ENCODE measurements at regions not wholly inside any gene's neighbourhood (a gene's known extent, or its start where the extent isn't known, plus 50 kb on each side); places are given as distances from the start of the nearest gene placed in this dataset.

DNA sequence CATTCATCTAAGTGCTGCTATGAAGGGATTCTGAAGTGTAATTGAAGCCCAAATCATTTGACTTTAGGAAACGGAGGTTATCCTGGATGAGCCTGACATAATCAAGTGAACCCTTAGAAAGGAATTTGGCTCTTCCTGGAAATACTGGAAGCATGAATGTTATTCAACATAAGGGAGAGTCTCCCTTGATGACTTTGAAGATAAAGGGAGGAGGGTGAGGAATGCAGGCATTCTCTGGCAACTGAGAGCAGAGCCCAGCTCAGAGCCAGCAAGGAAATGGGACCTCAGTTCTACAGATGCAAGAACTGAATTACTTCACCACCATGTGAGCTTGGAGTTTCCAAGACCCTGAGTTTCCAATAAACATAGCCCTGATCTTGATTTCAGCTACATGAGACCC lies 168.2 kb downstream of the DLL1 start:
- no peak for DNase-seq (ENCODE audit: low read depth in 3 of 3, low spot score in 2 of 3)

GRCh38 chr6:170117111-170117972 lies 173.5 kb downstream of the DLL1 start:
- no peak for DNase-seq (ENCODE audit: low read depth in 3 of 3, low spot score in 2 of 3)

DNA sequence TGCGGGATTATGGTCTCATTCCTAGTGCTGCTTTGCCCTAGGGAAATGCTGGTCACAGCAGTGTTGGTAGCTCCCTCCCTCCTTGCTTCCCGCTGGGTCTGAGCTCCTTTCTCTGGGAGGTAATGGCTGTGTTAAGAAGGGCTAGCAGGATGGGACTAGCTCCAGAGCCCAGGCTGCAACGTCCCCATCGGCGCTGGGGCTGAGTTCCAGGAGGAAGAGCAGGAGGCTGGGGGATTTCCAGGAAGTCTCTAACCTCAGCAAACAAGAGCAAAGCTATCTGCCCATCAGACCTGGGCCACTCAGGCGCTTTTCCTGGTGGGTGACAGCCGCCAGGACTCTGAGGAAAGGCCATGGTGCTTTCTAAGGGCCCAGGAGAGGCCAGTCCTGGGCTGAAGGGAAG lies 174.2 kb downstream of the DLL1 start:
- DNase-seq (ENCODE audit: low read depth in 3 of 3, low spot score in 2 of 3), result no peak

DNA sequence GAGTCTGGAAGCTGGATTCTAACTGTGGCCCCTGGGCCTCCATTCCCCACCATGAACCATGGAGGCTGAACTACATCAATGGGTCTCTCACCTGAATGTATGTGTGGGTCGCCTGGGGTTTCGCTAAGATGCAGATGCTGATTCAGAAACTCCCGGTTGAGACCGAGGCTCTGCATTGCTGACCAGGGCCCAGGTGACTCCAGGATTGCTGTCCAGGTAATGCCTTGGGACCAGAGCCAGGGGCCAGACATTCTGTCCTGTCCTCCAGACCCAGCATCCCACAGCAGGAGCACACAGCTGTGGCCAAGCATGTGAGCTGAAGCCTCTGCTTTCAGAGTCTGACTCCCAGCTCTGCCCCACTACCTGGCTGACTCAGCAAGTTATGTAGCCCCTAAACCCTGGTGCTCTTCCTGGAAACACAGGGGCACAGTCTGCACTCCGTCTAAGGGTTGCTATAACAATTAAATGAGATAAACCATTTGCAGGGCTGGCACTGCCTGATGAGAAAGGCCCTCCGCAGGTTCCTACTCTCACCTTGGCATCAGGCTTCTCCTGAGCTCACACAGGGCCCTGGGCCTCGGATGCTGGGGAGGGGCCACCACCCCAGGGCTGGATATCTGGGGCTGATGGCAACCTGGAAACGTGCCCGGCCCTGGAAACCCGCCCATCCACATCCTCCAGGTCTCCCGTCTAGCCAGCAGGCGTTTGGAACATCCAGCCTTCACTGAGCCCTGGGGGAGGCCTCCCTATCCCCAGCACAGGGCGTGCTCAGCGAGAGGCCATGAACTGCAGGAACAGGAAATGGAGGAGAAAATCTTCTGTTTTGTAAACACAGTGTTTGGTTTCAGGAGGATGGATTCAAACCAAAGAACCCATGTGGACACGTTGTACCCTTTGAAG lies 175.7 kb downstream of the DLL1 start:
- no peak for DNase-seq (ENCODE audit: low read depth in 3 of 3, low spot score in 2 of 3)

DNA sequence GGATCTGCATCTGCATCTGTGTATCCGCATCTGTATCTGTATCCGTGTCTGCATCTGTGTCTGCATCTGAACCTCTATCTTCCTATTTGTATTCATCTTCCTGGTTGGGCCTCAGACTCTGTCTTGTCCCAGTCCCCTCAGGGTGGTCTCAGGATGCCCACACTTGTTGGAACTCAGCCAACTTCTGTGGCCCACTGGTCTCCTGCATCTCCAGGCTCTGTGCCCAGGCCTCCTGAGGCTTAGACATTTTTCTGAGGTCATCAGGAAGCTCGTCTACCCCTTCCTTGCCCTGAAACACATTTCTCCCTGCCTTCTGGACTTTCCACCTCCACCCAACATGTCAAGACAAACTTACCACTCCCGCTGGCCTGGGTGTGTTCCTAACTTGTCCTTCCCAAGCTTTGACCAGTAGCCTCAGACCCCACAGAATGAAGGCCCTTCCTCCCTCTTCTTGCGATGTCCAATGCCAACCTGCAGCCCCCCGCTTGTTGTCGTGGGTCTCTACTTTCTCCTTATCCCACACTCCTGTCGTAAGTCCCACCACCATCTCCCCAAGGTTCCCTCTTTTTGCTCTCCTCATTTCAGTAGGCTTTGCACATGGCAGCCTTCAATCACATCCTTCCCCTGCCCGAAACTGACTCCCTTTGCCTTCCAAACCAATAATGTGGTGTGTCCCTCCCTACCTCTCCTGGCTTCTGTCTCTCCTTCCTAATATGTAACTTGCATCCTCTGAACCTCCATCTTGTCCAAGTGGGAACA lies 176.5 kb downstream of the DLL1 start:
- DNase-seq (ENCODE audit: low read depth in 3 of 3, low spot score in 2 of 3), result no peak

- DNase-seq (ENCODE audit: low read depth in 3 of 3, low spot score in 2 of 3), result no peak
Observed at GRCh38 chr6:170113141-170113540, 177.7 kb downstream of the DLL1 start.

- DNase-seq (ENCODE audit: low read depth in 3 of 3, low spot score in 2 of 3), result no peak
Observed at GRCh38 chr6:170112583-170112860, 178.4 kb downstream of the DLL1 start.

- DNase-seq (ENCODE audit: low read depth in 3 of 3, low spot score in 2 of 3), result no peak
Observed at GRCh38 chr6:170111816-170112582, 178.9 kb downstream of the DLL1 start.

- no peak for DNase-seq (ENCODE audit: low read depth in 3 of 3, low spot score in 2 of 3)
Observed at GRCh38 chr6:170111141-170111664, 179.7 kb downstream of the DLL1 start.

GRCh38 chr6:170110201-170111140 lies 180.4 kb downstream of the DLL1 start:
- DNase-seq (ENCODE audit: low read depth in 3 of 3, low spot score in 2 of 3), result no peak

GRCh38 chr6:170108890-170109587 lies 181.8 kb downstream of the DLL1 start:
- no peak for DNase-seq (ENCODE audit: low read depth in 3 of 3, low spot score in 2 of 3)

DNA sequence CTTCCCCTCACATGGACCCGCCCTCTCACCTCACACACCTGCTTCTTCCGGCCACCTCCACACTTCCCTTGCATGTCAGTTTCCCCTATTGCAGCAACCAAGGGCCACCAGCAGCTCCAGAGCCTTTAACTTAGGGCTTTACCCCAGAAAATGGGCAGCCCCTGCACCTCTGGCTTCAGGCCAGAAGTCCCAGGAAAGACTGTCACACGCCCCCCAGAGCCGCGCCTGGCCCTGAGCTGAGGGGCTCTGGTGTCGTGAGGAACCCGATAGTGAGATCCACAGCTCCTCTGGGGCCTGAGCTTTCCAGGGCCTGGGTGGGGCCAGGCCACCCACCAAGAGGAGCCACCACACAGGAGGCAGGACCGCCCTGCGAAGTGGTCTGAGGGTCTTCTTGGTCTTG lies 182.4 kb downstream of the DLL1 start:
- DNase-seq (ENCODE audit: low read depth in 3 of 3, low spot score in 2 of 3), result no peak

DNA sequence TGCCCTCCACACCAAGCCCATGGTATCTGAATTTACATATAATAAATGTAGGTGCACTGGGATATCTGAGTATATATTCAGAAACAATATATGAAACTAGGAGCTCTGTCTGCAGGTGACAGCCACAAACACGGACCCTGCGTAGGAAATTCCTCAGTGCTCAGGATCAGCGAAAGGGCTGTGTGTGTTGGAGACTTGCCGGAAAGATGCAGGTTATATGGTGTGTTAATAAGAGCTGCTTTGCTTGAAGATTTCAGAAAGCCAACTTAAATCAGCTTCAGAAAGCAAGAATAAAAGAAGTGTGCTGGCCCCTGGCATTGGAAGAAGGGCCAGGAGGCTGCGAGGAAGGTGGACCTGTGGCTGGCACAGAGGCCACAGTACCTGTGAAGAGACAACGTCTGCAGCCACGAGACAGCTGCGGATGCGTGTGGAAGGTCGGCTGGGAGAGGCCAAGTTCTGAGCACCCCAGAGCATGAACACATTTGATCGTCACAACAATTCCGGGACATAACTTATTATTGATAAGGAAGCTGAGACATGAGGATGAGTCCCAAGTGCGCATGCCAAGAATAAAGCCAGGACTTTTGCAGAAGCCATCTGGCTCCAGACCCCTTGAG lies 183.2 kb downstream of the DLL1 start:
- no peak for DNase-seq (ENCODE audit: low read depth in 3 of 3, low spot score in 2 of 3)

GRCh38 chr6:170106906-170107525 lies 183.9 kb downstream of the DLL1 start:
- no peak for DNase-seq (ENCODE audit: low read depth in 3 of 3, low spot score in 2 of 3)

DNA sequence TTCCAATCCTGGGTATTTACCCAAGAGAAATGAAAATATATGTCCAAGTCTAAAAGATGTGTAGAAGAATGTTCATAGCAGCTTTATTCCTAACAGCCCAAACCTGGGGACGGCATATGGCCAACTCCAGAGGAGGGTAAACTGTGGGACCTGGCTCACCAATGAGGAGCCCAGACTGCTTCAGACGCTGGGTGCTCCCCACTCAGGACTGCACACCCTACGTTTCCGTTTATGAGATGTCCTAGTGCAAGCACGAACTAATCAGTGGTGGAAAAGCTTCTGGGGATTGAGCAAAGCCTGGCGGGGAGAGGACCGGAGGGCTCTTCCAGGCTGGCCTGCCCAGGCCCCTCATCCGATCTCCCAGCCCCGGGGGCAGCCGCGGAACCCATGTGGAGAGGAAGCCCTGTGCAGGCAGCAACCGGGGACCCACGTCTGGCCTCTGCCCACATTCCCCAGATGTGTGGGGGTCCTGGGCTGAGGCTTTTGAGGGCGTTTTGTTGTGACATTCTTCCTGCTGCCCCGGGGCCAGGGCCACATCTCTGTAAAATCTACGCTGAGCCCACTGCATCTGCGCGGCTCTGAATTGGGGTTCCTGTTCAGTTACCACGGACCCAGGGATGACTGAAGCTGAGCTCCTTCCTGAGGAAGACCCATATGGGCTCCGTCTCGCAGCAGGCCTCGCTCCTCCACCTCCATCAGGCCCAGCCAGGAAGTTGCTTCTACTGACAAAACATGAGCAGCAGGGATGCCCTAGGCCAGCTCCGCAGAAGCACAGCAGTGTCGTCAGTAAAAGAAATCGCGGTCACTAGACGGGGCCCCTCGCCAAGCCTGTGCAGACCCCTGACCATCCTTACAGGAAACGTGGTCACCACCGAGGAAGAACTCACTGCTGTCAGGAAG lies 188.0 kb downstream of the DLL1 start:
- no peak for DNase-seq (ENCODE audit: low read depth in 3 of 3, low spot score in 2 of 3)

GRCh38 chr6:170102038-170102437 lies 188.8 kb downstream of the DLL1 start:
- no peak for DNase-seq (ENCODE audit: low read depth in 3 of 3, low spot score in 2 of 3)
